ENCODE measurements at regions not wholly inside any gene's neighbourhood (a gene's known extent, or its start where the extent isn't known, plus 50 kb on each side); places are given as distances from the start of the nearest gene placed in this dataset.

GRCh38 chr6:44558024-44558831 is 170.7 kb downstream of the CDC5L start:
- Histone ChIP-seq H4K20me1 (ENCODE audit: insufficient read depth) (no peaks in the 10 kb centered on the region), H3K9me3 (ENCODE audit: low read depth) (no peaks in the 10 kb centered on the region), H3K36me3 (ENCODE audit: low read depth) (no peaks in the 10 kb centered on the region), H3K4me3 (no peak overlapping the region), H3K9ac (no peak overlapping the region), H3K4me2 (ENCODE audit: unreplicated experiment) (no peak overlapping the region), H3F3A (ENCODE audit: insufficient read depth) (no peaks in the 10 kb centered on the region), H2AFZ (no peak overlapping the region), H3K27me3 (replicated peaks; ENCODE audit: insufficient read depth) (no peaks in the 10 kb centered on the region; the same call in 1 of the 2 replicates), H3K27ac (no peak overlapping the region), H3K9me2 (ENCODE audit: insufficient read depth) (no peaks in the 10 kb centered on the region), H3K79me2 (ENCODE audit: insufficient read depth) (no peaks in the 10 kb centered on the region), H3K4me1 (ENCODE audit: insufficient read depth) (no peaks in the 10 kb centered on the region)
- 75 to 79% methylated on average over 7 of the region's 7 CpGs for WGBS, 2 experiments (ENCODE audit: low coverage in 1 of 2, low lambda C conversion rate in 2 of 2, missing lambda C conversion rate in 2 of 2)
- TF ChIP-seq EZH2phosphoT487 (IDR thresholded peaks at IDR 0.05; ENCODE audit: insufficient read depth, low read depth): no peak
- in situ Hi-C loops (cut with MboI): no loop called here
- DNase-seq: no peak

DNA sequence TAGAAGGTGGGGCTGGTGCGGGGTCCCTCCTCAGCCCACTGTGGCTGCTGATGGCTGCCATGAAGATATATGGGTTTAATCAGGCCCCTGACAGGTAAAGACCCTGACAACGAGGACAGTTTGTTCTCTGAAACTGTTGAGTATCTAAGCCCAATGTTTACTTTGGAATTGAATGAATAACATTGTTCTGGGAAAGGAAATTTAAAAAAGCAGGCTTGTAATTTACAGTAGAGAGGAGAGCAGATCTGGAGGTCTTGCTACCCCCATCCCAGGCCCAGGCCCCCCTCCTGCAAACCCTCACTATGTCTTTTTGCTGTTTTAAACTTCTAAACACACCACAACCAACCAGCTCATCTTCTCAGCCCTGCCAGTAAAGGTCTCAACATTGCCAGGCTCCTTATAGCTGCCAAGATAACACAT is 171.3 kb downstream of the CDC5L start:
- TF ChIP-seq EZH2 (IDR thresholded peaks at IDR 0.05; ENCODE audit: insufficient read depth, poor library complexity, severe bottlenecking) (no peak), EZH2phosphoT487 (IDR thresholded peaks at IDR 0.05; ENCODE audit: insufficient read depth, low read depth) (no peak)
- Histone ChIP-seq H3F3A (ENCODE audit: insufficient read depth) (no peaks in the 10 kb centered on the region), H3K36me3 (ENCODE audit: low read depth) (no peaks in the 10 kb centered on the region), H3K9me3 (ENCODE audit: low read depth) (no peaks in the 10 kb centered on the region), H3K27ac (no peak overlapping the region), H3K79me2 (ENCODE audit: insufficient read depth) (no peaks in the 10 kb centered on the region), H3K4me1 (ENCODE audit: insufficient read depth) (no peaks in the 10 kb centered on the region), H3K27me3 (replicated peaks; ENCODE audit: insufficient read depth) (no peaks in the 10 kb centered on the region; the same call in 1 of the 2 replicates), H3K9me2 (ENCODE audit: insufficient read depth) (no peaks in the 10 kb centered on the region), H3K4me2 (ENCODE audit: unreplicated experiment) (no peak overlapping the region), H2AFZ (no peak overlapping the region), H3K9ac (no peak overlapping the region), H4K20me1 (ENCODE audit: insufficient read depth) (no peaks in the 10 kb centered on the region), H3K4me3 (no peak overlapping the region)
- in situ Hi-C loops (cut with MboI): no loop called here
- 30 to 34% methylated on average over 2 of the region's 2 CpGs for whole genome bisulfite sequencing, 2 experiments (ENCODE audit: low coverage in 1 of 2, low lambda C conversion rate in 2 of 2, missing lambda C conversion rate in 2 of 2)
- peak; percentile 20 for DNase-seq

DNA sequence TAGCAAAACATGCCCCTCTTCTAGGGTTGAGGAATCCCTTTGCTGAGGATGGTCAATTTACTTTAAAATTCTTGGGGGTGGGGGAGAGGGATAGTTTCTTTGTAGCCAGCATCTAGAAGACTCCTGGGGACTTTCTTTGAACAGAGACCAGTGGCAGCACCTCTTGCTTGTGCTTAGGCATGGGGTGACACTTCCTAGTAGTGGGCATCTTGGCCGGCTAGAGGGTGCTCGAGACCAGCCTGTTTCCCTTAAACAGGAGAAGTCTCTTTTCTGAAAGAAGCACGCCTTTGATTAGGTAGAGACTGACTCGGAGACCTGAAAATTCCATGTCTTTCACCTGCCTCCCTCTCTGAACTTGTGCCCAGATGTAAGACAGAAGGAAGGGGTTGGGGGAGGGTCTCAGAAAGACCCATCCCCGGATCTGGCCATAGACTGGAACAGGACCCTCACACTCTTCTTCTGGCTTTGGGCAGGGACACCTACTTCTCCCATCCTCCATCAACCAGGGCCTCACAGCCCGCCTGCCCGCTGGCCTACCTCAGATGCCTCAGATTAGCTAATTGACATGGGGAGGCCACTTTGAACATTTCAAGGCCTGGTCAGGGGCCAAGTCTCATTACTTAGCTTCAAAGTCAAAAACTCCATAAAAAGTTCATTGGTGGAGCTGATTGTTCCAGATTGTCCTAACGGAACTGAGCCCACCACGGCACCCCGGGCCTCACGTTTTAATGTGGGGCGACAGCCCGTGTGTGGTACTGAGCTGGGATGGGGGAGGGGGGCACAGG is 172.2 kb downstream of the CDC5L start:
- DNase-seq: no peak
- H2AFZ ChIP-seq: no peak overlapping the region
- in situ Hi-C loops (cut with MboI): no loop called here
- H3K4me2 ChIP-seq (ENCODE audit: unreplicated experiment): no peak overlapping the region
- H3K4me3 ChIP-seq: no peak overlapping the region
- no peak overlapping the region for H3K9ac ChIP-seq
- H3K27me3 ChIP-seq (replicated peaks; ENCODE audit: insufficient read depth): no peaks in the 10 kb centered on the region; the same call in 1 of the 2 replicates
- H4K20me1 ChIP-seq (ENCODE audit: insufficient read depth): no peaks in the 10 kb centered on the region
- H3K79me2 ChIP-seq (ENCODE audit: insufficient read depth): no peaks in the 10 kb centered on the region
- no peaks in the 10 kb centered on the region for H3F3A ChIP-seq (ENCODE audit: insufficient read depth)
- no peak overlapping the region for H3K27ac ChIP-seq
- peaks cover 1% of the 10 kb centered on the region for H3K4me1 ChIP-seq (ENCODE audit: insufficient read depth)
- no peaks in the 10 kb centered on the region for H3K9me2 ChIP-seq (ENCODE audit: insufficient read depth)
- no peaks in the 10 kb centered on the region for H3K9me3 ChIP-seq (ENCODE audit: low read depth)
- no peak for TF ChIP-seq EZH2phosphoT487 (IDR thresholded peaks at IDR 0.05; ENCODE audit: insufficient read depth, low read depth)
- no peak for TF ChIP-seq EZH2 (IDR thresholded peaks at IDR 0.05; ENCODE audit: insufficient read depth, poor library complexity, severe bottlenecking)
- H3K36me3 ChIP-seq (ENCODE audit: low read depth): no peaks in the 10 kb centered on the region
- 84 to 85% methylated on average over 13 of the region's 13 CpGs for WGBS, 2 experiments (ENCODE audit: low coverage in 1 of 2, low lambda C conversion rate in 2 of 2, missing lambda C conversion rate in 2 of 2)

DNA sequence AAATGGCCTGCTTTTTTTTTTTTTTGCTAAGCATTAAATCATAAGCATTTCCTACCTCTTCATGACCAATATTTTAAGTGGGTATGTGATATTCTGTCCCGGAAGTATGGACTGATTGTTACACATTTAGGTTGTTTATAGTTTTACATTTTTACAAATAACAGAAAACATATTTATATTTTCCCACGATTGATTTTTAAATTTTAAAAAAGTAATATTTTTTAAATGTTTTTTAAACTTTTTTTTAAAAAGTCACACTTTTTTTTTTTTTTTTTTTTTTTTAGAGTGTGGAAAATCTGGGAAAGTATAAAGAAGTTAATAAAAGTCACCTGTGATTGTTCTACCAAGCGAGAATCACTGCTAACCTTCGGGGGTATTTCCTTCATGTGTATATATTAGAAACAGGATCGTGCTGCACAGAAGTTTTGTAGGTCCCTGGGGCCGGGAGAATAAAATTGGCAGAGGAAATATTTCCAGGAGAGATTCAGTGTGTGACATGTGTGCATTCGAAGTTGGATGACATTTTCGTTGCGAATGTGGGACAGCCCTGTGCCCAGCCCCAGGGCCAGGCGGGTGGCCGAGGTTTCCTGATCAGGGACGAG is 173.1 kb downstream of the CDC5L start:
- Histone ChIP-seq H3K9me2 (ENCODE audit: insufficient read depth) (no peaks in the 10 kb centered on the region), H3K27me3 (replicated peaks; ENCODE audit: insufficient read depth) (no peaks in the 10 kb centered on the region; the same call in 1 of the 2 replicates), H3K4me2 (ENCODE audit: unreplicated experiment) (no peak overlapping the region), H3K9ac (no peak overlapping the region), H3K4me3 (no peak overlapping the region), H3K4me1 (ENCODE audit: insufficient read depth) (peaks cover 10% of the 10 kb centered on the region), H3K9me3 (ENCODE audit: low read depth) (no peaks in the 10 kb centered on the region), H2AFZ (no peak overlapping the region), H3K79me2 (ENCODE audit: insufficient read depth) (no peaks in the 10 kb centered on the region), H3K27ac (no peak overlapping the region), H4K20me1 (ENCODE audit: insufficient read depth) (no peaks in the 10 kb centered on the region), H3K36me3 (ENCODE audit: low read depth) (no peaks in the 10 kb centered on the region), H3F3A (ENCODE audit: insufficient read depth) (no peaks in the 10 kb centered on the region)
- WGBS, 2 experiments (ENCODE audit: low coverage in 1 of 2, low lambda C conversion rate in 2 of 2, missing lambda C conversion rate in 2 of 2): 79 to 83% methylated on average over 12 of the region's 12 CpGs
- no peak for DNase-seq
- TF ChIP-seq EZH2 (IDR thresholded peaks at IDR 0.05; ENCODE audit: insufficient read depth, poor library complexity, severe bottlenecking): no peak
- no peak for TF ChIP-seq EZH2phosphoT487 (IDR thresholded peaks at IDR 0.05; ENCODE audit: insufficient read depth, low read depth)
- in situ Hi-C loops (cut with MboI): no loop called here

All from GM23248 (cell line).